H1 (cell line): ENCODE measurements at regions not wholly inside any gene's neighbourhood (a gene's known extent, or its start where the extent isn't known, plus 50 kb on each side); places are given as distances from the start of the nearest gene placed in this dataset.

Source experiments
- CTCF ChIA-PET: fragments of 300-600 bp; sonication (Branson Sonifier 250); formaldehyde crosslinking; loops from one replicate; lab custom pipeline; 2021; ENCODE audit not compliant: partially characterized antibody; lab: Charles Lee
- POLR2A ChIA-PET: fragments of 300-600 bp; sonication (Branson Sonifier 250); formaldehyde crosslinking; loops from one replicate; lab custom pipeline; 2021; ENCODE audit warnings: inconsistent platforms; ENCODE audit not compliant: partially characterized antibody; lab: Charles Lee
- DNase-seq, 2 experiments: peaks; one replicate each; pipeline versions ENCODE4 v3.0.0 to v3.0.0-alpha.2; 2010 to 2022; ENCODE audit warnings: low spot score in 2 of 2, low read depth in 1 of 2, mixed read lengths in 1 of 2
- FAIRE-seq: peaks from 2 replicates; lab custom pipeline; 2011; peaks lifted over from hg19 to GRCh38; lab: Jason Lieb, UNC
- H2AFZ ChIP-seq: 2 replicates; pipeline ENCODE4 v1.8.1; 2012; ENCODE audit warnings: low read length, inconsistent platforms
- H2AK5ac ChIP-seq: 2 replicates; pipeline ENCODE4 v1.6.1; 2013; ENCODE audit warnings: low read depth, low read length
- H2BK120ac ChIP-seq: replicated peaks from 2 replicates; pipeline ENCODE3; 2013; ENCODE audit warnings: low read depth, low read length, inconsistent platforms
- H2BK12ac ChIP-seq: 2 replicates; pipeline ENCODE4 v1.6.1; 2013; ENCODE audit warnings: low read depth, low read length
- H2BK15ac ChIP-seq: 2 replicates; pipeline ENCODE4 v1.6.1; 2013; ENCODE audit warnings: low read length
- H2BK20ac ChIP-seq: 2 replicates; pipeline ENCODE4 v1.6.1; 2013; ENCODE audit warnings: low read length
- H2BK5ac ChIP-seq: 2 replicates; pipeline ENCODE4 v1.6.1; 2013; ENCODE audit warnings: low read depth, low read length
- H3K14ac ChIP-seq: 2 replicates; pipeline ENCODE4 v1.6.1; 2013; ENCODE audit warnings: inconsistent platforms; ENCODE audit not compliant: insufficient read length
- H3K18ac ChIP-seq: 2 replicates; pipeline ENCODE4 v1.6.1; 2013; ENCODE audit warnings: low read length; ENCODE audit errors: extremely low read depth
- H3K23ac ChIP-seq: 2 replicates; pipeline ENCODE4 v1.6.1; 2013; ENCODE audit warnings: inconsistent platforms; ENCODE audit not compliant: insufficient read length
- H3K23me2 ChIP-seq: 2 replicates; pipeline ENCODE4 v1.6.1; 2013; ENCODE audit warnings: low read depth, low read length
- H3K27ac ChIP-seq: 2 replicates; pipeline ENCODE4 v1.6.1; 2011; ENCODE audit warnings: low read depth, low read length, inconsistent platforms
- H3K27me3 ChIP-seq, 4 experiments: replicated peaks in 1 of 4; 1 replicate in 1 of 4; 2 replicates in 3 of 4; pipeline versions ENCODE4 v1.6.1 to v1.8.1; 2011 to 2013; ENCODE audit warnings: low read length in 3 of 4, mild to moderate bottlenecking in 3 of 4, inconsistent platforms in 2 of 4, mixed read lengths in 2 of 4, moderate library complexity in 1 of 4; ENCODE audit not compliant: control insufficient read depth in 3 of 4, insufficient read depth in 3 of 4; ENCODE audit errors: extremely low read depth in 1 of 4
- H3K36me3 ChIP-seq, 4 experiments: 2 replicates each; pipeline versions ENCODE4 v1.6.1 to v1.8.1; 2011 to 2013; ENCODE audit warnings: mild to moderate bottlenecking in 4 of 4, low read length in 3 of 4, moderate library complexity in 2 of 4, control low read depth in 1 of 4, inconsistent platforms in 1 of 4; ENCODE audit not compliant: insufficient read depth in 4 of 4, control insufficient read depth in 2 of 4
- H3K4ac ChIP-seq: replicated peaks from 2 replicates; pipeline ENCODE3; 2013; ENCODE audit warnings: low read length, low read depth, mixed read lengths, inconsistent platforms; ENCODE audit not compliant: insufficient read length
- H3K4me1 ChIP-seq, 4 experiments: replicated peaks in 1 of 4; 1 replicate in 1 of 4; 2 replicates in 3 of 4; pipeline versions ENCODE4 v1.6.1 to v1.8.1; 2011 to 2013; ENCODE audit warnings: low read length in 3 of 4, inconsistent platforms in 2 of 4, mixed read lengths in 1 of 4; ENCODE audit not compliant: insufficient read depth in 4 of 4, control insufficient read depth in 3 of 4
- H3K4me2 ChIP-seq, 2 experiments: 2 replicates each; pipeline versions ENCODE4 v1.6.1 to v1.8.1; 2011 to 2013; ENCODE audit warnings: low read depth in 2 of 2, low read length in 2 of 2, control low read depth in 1 of 2, inconsistent platforms in 1 of 2, mild to moderate bottlenecking in 1 of 2; ENCODE audit not compliant: insufficient read depth in 1 of 2
- H3K4me3 ChIP-seq, 4 experiments: fragments of 200-600, 300-600 bp in 1 of 4; sonication (generic), shearing (Covaris generic), sonication (Bioruptor Twin) in 1 of 4; 2 replicates each; pipeline versions ENCODE4 v1.5.1 to v1.8.1; 2011 to 2016; ENCODE audit warnings: low read length in 4 of 4, low read depth in 3 of 4, control low read depth in 2 of 4, inconsistent platforms in 2 of 4, mild to moderate bottlenecking in 2 of 4, mixed read lengths in 1 of 4, moderate library complexity in 1 of 4; ENCODE audit not compliant: insufficient read depth in 2 of 4; ENCODE audit errors: extremely low read depth in 1 of 4
- H3K56ac ChIP-seq: replicated peaks from 2 replicates; pipeline ENCODE3; 2013; ENCODE audit warnings: low read depth, mild to moderate bottlenecking, mixed read lengths, low read length, inconsistent platforms; ENCODE audit not compliant: insufficient read length
- H3K79me1 ChIP-seq: 2 replicates; pipeline ENCODE4 v1.6.1; 2013; ENCODE audit warnings: low read depth, low read length, control low read depth
- H3K79me2 ChIP-seq, 2 experiments: 2 replicates each; pipeline versions ENCODE4 v1.6.1 to v1.8.1; 2012 to 2013; ENCODE audit warnings: low read length in 2 of 2, mild to moderate bottlenecking in 2 of 2, inconsistent platforms in 1 of 2; ENCODE audit not compliant: insufficient read depth in 2 of 2, control insufficient read depth in 1 of 2
- H3K9ac ChIP-seq, 4 experiments: replicated peaks in 1 of 4; 1 replicate in 1 of 4; 2 replicates in 3 of 4; pipeline versions ENCODE4 v1.6.1 to v1.8.1; 2011 to 2013; ENCODE audit warnings: low read depth in 3 of 4, low read length in 3 of 4, control low read depth in 2 of 4, mild to moderate bottlenecking in 2 of 4, moderate library complexity in 2 of 4, inconsistent platforms in 1 of 4; ENCODE audit errors: extremely low read depth in 1 of 4
- H3K9me3 ChIP-seq, 2 experiments: 2 replicates each; pipeline versions ENCODE4 v1.6.1 to v1.8.1; 2012 to 2013; ENCODE audit warnings: mild to moderate bottlenecking in 2 of 2, moderate library complexity in 2 of 2, control low read depth in 1 of 2, inconsistent platforms in 1 of 2, low read depth in 1 of 2, low read length in 1 of 2, mixed read lengths in 1 of 2; ENCODE audit not compliant: insufficient read depth in 2 of 2
- H4K20me1 ChIP-seq, 2 experiments: replicated peaks in 1 of 2; 2 replicates each; pipeline versions ENCODE3 to v1.8.1; 2011 to 2013; ENCODE audit warnings: inconsistent platforms in 2 of 2, low read length in 2 of 2, mild to moderate bottlenecking in 1 of 2; ENCODE audit not compliant: insufficient read depth in 2 of 2, control insufficient read depth in 1 of 2
- H4K5ac ChIP-seq: 2 replicates; pipeline ENCODE4 v1.6.1; 2013; ENCODE audit warnings: low read length, low read depth, mixed read lengths, inconsistent platforms; ENCODE audit not compliant: insufficient read length
- H4K8ac ChIP-seq: 2 replicates; pipeline ENCODE4 v1.8.0; 2013; ENCODE audit warnings: mild to moderate bottlenecking, moderate library complexity, low read length, inconsistent platforms; ENCODE audit not compliant: insufficient read depth; ENCODE audit errors: extremely low read depth
- H4K91ac ChIP-seq: replicated peaks from 2 replicates; pipeline ENCODE3; 2013; ENCODE audit warnings: low read length, mixed read lengths, inconsistent platforms; ENCODE audit not compliant: insufficient read length
- ATF3 ChIP-seq: IDR thresholded peaks from 2 replicates; pipeline ENCODE4 v1.6.1; 2011; ENCODE audit warnings: low read depth, mild to moderate bottlenecking, low read length; ENCODE audit not compliant: insufficient read depth
- BRCA1 ChIP-seq: IDR thresholded peaks from 2 replicates; pipeline ENCODE4 v1.6.1; 2012; ENCODE audit warnings: low read depth, low read length, improper control_type of control experiment
- CREB1 ChIP-seq: IDR thresholded peaks from 2 replicates; pipeline ENCODE4 v1.6.1; 2012; ENCODE audit warnings: inconsistent platforms
- CTBP2 ChIP-seq: IDR thresholded peaks from 2 replicates; pipeline ENCODE4 v1.7.0; 2011; ENCODE audit warnings: borderline replicate concordance, mild to moderate bottlenecking, moderate library complexity, mixed read lengths, low read length; ENCODE audit not compliant: insufficient read depth, insufficient read length
- GABPA ChIP-seq: IDR thresholded peaks from 2 replicates; pipeline ENCODE4 v1.6.1; 2011; ENCODE audit warnings: mild to moderate bottlenecking, low read length, moderate library complexity, borderline replicate concordance; ENCODE audit not compliant: insufficient read depth
- PHF8 ChIP-seq: fragments of 200-600 bp; sonication (generic); conservative IDR thresholded peaks from 2 replicates; pipeline ENCODE4 v1.7.1; 2012; ENCODE audit warnings: low read depth, mild to moderate bottlenecking, inconsistent platforms, low read length, moderate library complexity
- RFX5 ChIP-seq: IDR thresholded peaks from 2 replicates; pipeline ENCODE4 v1.6.1; 2011; ENCODE audit warnings: low read depth, low read length, improper control_type of control experiment, borderline replicate concordance
- SP2 ChIP-seq: IDR thresholded peaks from 2 replicates; pipeline ENCODE4 v1.6.1; 2012; ENCODE audit warnings: mild to moderate bottlenecking, low read length, inconsistent platforms
- ZNF274 ChIP-seq: IDR thresholded peaks from 2 replicates; pipeline ENCODE4 v1.7.0; 2012; ENCODE audit warnings: low read length, borderline replicate concordance; ENCODE audit errors: extremely low read depth
- WGBS, 2 experiments: shearing (Covaris generic) in 1 of 2; methylation state at CpG; one replicate each; pipeline versions ENCODE4 v1.1.6 to v1.1.7; 2013 to 2015; ENCODE audit warnings: low lambda C conversion rate in 2 of 2, mixed read lengths in 2 of 2, inconsistent platforms in 1 of 2, low coverage in 1 of 2, missing lambda C conversion rate in 1 of 2; ENCODE audit not compliant: insufficient replicate concordance in 2 of 2, insufficient coverage in 1 of 2, insufficient read length in 1 of 2; ENCODE audit errors: extremely low coverage in 1 of 2, missing lambda C conversion rate in 1 of 2; 5-methylcytosine and 5-hydroxymethylcytosine counted together

GRCh38 chr4:89439533-89439932, 131.9 kb upstream of the GPRIN3 start:
- no peaks in the 10 kb centered on the region for H3K36me3 ChIP-seq
- TF ChIP-seq ATF3 (no peak), RFX5 (no peak), BRCA1 (no peak), CREB1 (no peak), GABPA (no peak), ZNF274 (no peak), SP2 (no peak), CTBP2 (no peak), PHF8 (no peak)
- TF ChIP-seq, all 59 proteins: peak for 0
- no peak overlapping the region for H3K56ac ChIP-seq
- H4K5ac ChIP-seq = no peak overlapping the region
- H3K23ac ChIP-seq = no peak overlapping the region
- H3K9me3 ChIP-seq = peaks cover 0 to under 1% of the 10 kb centered on the region in 2 experiments; a peak in 2 of 4 replicates
- no peak overlapping the region for H3K4me2 ChIP-seq
- no peaks in the 10 kb centered on the region for H3K27me3 ChIP-seq
- H3K27ac ChIP-seq = no peak overlapping the region
- H2BK5ac ChIP-seq = no peak overlapping the region
- WGBS, 2 experiments = 76% methylated on average over 2 of the region's 2 CpGs; no CpG with 5 or more reads in 1 of the 2 experiments
- no peak overlapping the region for H2AK5ac ChIP-seq
- no peak overlapping the region for H2BK20ac ChIP-seq
- ChIA-PET POLR2A (no interaction called here), CTCF (interaction anchor here (1.0 to 1.2 kb wide), 3 partner anchors 17 to 214 kb away, joined by 3 to 4 read pairs (median 3); no protein-coding TSS in a partner anchor)
- H3K4me3 ChIP-seq = no peak overlapping the region
- H2AFZ ChIP-seq = peak overlapping the region; percentile 83; the same call in 1 of the 2 replicates
- no peak overlapping the region for H2BK12ac ChIP-seq
- H4K20me1 ChIP-seq = no peaks in the 10 kb centered on the region
- H3K14ac ChIP-seq = no peak overlapping the region
- H4K8ac ChIP-seq = no peak overlapping the region
- no peak overlapping the region for H3K18ac ChIP-seq
- H3K79me1 ChIP-seq = no peaks in the 10 kb centered on the region
- H3K23me2 ChIP-seq = no peaks in the 10 kb centered on the region; the same call in 1 of the 2 replicates
- H3K4ac ChIP-seq = no peak overlapping the region
- FAIRE-seq (no peak), DNase-seq (no peak)
- no peak overlapping the region for H4K91ac ChIP-seq
- H2BK15ac ChIP-seq = no peak overlapping the region
- peaks cover 0 to 6% (median 0%) of the 10 kb centered on the region in 4 experiments; a peak in 2 of 7 replicates for H3K4me1 ChIP-seq
- no peak overlapping the region for H2BK120ac ChIP-seq
- H3K79me2 ChIP-seq = no peaks in the 10 kb centered on the region
- H3K9ac ChIP-seq = no peak overlapping the region
